AG04450 (cell line): ENCODE measurements at regions not wholly inside any gene's neighbourhood (a gene's known extent, or its start where the extent isn't known, plus 50 kb on each side); places are given as distances from the start of the nearest gene placed in this dataset.

Source experiments
- CTCF ChIA-PET: fragments of 300-600, 350-600 bp; formaldehyde crosslinking; extraction: SDS; loops from one replicate; lab custom pipeline; 2022; ENCODE audit warnings: antibody characterized with exemption, inconsistent platforms; lab: Charles Lee
- POLR2A ChIA-PET: fragments of 350-600 bp; formaldehyde crosslinking; extraction: SDS; loops from one replicate; lab custom pipeline; 2021; ENCODE audit warnings: antibody characterized with exemption, inconsistent platforms; lab: Yijun Ruan, JAX
- DNase-seq: peaks from one replicate; pipeline ENCODE4 v3.0.0-alpha.2; 2011; ENCODE audit warnings: low read depth, low spot score
- H3K27ac ChIP-seq: one replicate; pipeline ENCODE4 v1.5.1; 2012; ENCODE audit warnings: low read depth, low read length, control low read depth
- H3K27me3 ChIP-seq: one replicate; pipeline ENCODE4 v1.6.0; 2012; ENCODE audit warnings: low read length; ENCODE audit not compliant: control insufficient read depth, insufficient read depth
- H3K4me3 ChIP-seq: 2 replicates; pipeline ENCODE4 v1.5.1; 2011; ENCODE audit warnings: mild to moderate bottlenecking, low read depth, low read length, control low read depth
- H3K9me3 ChIP-seq: 2 replicates; pipeline ENCODE4 v1.5.1; 2012; ENCODE audit warnings: low read length; ENCODE audit not compliant: control insufficient read depth, insufficient read depth
- TF ChIP-seq, protein P1 (sequence below): IDR thresholded peaks from 2 replicates; pipeline ENCODE4 v1.5.1; 2011; ENCODE audit warnings: low read depth, low read length, control low read depth, inconsistent platforms

- H3K9me3 ChIP-seq = no peaks in the 10 kb centered on the region
- peak overlapping the region; percentile 34 for H3K4me3 ChIP-seq
- POLR2A ChIA-PET = no interaction called here
- peak overlapping the region; percentile 22 for H3K27ac ChIP-seq
- CTCF ChIA-PET = interaction anchor here (0.5 kb wide), 1 partner anchor 471 kb away, joined by 3 read pairs; no protein-coding TSS in a partner anchor
- DNase-seq = no peak
- TF ChIP-seq, protein P1, sequence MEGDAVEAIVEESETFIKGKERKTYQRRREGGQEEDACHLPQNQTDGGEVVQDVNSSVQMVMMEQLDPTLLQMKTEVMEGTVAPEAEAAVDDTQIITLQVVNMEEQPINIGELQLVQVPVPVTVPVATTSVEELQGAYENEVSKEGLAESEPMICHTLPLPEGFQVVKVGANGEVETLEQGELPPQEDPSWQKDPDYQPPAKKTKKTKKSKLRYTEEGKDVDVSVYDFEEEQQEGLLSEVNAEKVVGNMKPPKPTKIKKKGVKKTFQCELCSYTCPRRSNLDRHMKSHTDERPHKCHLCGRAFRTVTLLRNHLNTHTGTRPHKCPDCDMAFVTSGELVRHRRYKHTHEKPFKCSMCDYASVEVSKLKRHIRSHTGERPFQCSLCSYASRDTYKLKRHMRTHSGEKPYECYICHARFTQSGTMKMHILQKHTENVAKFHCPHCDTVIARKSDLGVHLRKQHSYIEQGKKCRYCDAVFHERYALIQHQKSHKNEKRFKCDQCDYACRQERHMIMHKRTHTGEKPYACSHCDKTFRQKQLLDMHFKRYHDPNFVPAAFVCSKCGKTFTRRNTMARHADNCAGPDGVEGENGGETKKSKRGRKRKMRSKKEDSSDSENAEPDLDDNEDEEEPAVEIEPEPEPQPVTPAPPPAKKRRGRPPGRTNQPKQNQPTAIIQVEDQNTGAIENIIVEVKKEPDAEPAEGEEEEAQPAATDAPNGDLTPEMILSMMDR = no peak
- no peaks in the 10 kb centered on the region for H3K27me3 ChIP-seq
Measured at GRCh38 chr17:63039342-63039741, 73.3 kb downstream of the TANC2 start.

- CTCF ChIA-PET = interaction anchor here (0.6 kb wide), 1 partner anchor 15 kb away, joined by 3 read pairs; no protein-coding TSS in a partner anchor
- Histone ChIP-seq H3K27ac (no peak overlapping the region), H3K4me3 (no peak overlapping the region; the same call in 1 of the 2 replicates), H3K27me3 (no peaks in the 10 kb centered on the region), H3K9me3 (no peaks in the 10 kb centered on the region)
- POLR2A ChIA-PET = no interaction called here
- TF ChIP-seq, protein P1 = no peak
- DNase-seq = no peak
Measured at GRCh38 chr17:63039899-63040602, 74.0 kb downstream of the TANC2 start.

DNA sequence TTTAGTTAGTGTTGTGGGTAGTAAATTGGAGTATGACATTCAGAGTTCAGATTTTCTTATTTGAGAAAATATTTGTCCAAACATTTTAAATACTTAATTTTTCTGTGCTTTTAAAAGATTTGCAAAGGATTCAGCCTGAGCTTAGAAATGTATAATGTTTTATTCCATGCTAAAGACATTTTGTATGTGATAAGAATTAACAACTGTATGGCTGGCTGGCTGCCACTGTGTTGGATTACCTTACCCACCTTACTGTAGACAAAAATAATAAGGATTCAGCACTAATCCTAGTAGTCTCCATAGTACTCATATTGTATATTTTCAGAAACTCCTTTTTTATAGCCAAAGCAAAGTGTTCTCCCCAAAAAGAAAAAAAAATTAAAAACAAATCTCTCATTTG lies 74.8 kb downstream of the TANC2 start:
- H3K27me3 ChIP-seq = no peaks in the 10 kb centered on the region
- H3K9me3 ChIP-seq = no peaks in the 10 kb centered on the region
- no peak overlapping the region for H3K27ac ChIP-seq
- TF ChIP-seq, protein P1 = no peak
- no peak overlapping the region for H3K4me3 ChIP-seq
- DNase-seq = no peak
- CTCF ChIA-PET = interaction anchor here (0.6 kb wide), 1 partner anchor 15 kb away, joined by 3 read pairs; no protein-coding TSS in a partner anchor
- POLR2A ChIA-PET = no interaction called here

GRCh38 chr17:63041251-63041650 lies 75.2 kb downstream of the TANC2 start:
- no peaks in the 10 kb centered on the region for H3K27me3 ChIP-seq
- TF ChIP-seq, protein P1 = no peak
- H3K4me3 ChIP-seq = no peak overlapping the region
- DNase-seq = no peak
- CTCF ChIA-PET = no interaction called here
- H3K27ac ChIP-seq = no peak overlapping the region
- H3K9me3 ChIP-seq = no peaks in the 10 kb centered on the region
- POLR2A ChIA-PET = no interaction called here

- ChIA-PET POLR2A (no interaction called here), CTCF (no interaction called here)
Measured at GRCh38 chr17:63041722-63042121, 75.7 kb downstream of the TANC2 start.

More at GRCh38 chr17:63041722-63042121, 75.7 kb downstream of the TANC2 start:
- DNase-seq = no peak
- H3K9me3 ChIP-seq = no peaks in the 10 kb centered on the region
- H3K27ac ChIP-seq = no peak overlapping the region
- TF ChIP-seq, protein P1 = no peak
- H3K4me3 ChIP-seq = no peak overlapping the region
- H3K27me3 ChIP-seq = no peaks in the 10 kb centered on the region
